OCI-LY1 (cell line): ENCODE measurements at regions not wholly inside any gene's neighbourhood (a gene's known extent, or its start where the extent isn't known, plus 50 kb on each side); places are given as distances from the start of the nearest gene placed in this dataset.

ENCODE experiments used
- EZH2 ChIP-seq: fragments of 200-600 bp; sonication (generic), shearing (Covaris generic); IDR thresholded peaks from 2 replicates; pipeline ENCODE4 v1.8.0; 2017; ENCODE audit warnings: borderline replicate concordance, mixed run types, mild to moderate bottlenecking, antibody characterized with exemption, low read length, moderate library complexity, mixed read lengths
- TF ChIP-seq, protein P1 (sequence below): fragments of 200-600 bp; sonication (generic), shearing (Covaris generic); IDR thresholded peaks from 2 replicates; pipeline ENCODE4 v1.5.1; 2017; ENCODE audit warnings: mild to moderate bottlenecking, antibody characterized with exemption, low read length, moderate library complexity, mixed read lengths

DNA sequence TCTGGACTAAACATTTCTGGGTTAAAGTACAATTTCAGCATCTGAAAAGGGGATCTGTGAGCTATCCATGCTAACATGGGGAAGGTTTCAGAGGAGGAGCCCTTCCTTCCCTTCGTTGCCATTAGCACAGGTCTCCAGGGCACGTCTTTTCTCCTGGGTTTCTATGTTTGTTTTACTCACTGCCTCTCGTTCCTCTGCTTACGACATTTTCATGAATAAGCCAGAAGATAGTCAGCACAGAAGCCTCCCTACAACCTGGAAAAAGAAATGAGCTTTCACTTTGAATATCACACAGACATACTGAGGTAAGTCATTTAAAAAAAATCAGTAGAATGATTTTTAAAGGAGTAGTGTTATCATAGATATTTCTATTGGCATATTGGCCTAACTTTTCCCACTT, 117.2 kb upstream of the KCNMB2 start:
- TF ChIP-seq, protein P1, sequence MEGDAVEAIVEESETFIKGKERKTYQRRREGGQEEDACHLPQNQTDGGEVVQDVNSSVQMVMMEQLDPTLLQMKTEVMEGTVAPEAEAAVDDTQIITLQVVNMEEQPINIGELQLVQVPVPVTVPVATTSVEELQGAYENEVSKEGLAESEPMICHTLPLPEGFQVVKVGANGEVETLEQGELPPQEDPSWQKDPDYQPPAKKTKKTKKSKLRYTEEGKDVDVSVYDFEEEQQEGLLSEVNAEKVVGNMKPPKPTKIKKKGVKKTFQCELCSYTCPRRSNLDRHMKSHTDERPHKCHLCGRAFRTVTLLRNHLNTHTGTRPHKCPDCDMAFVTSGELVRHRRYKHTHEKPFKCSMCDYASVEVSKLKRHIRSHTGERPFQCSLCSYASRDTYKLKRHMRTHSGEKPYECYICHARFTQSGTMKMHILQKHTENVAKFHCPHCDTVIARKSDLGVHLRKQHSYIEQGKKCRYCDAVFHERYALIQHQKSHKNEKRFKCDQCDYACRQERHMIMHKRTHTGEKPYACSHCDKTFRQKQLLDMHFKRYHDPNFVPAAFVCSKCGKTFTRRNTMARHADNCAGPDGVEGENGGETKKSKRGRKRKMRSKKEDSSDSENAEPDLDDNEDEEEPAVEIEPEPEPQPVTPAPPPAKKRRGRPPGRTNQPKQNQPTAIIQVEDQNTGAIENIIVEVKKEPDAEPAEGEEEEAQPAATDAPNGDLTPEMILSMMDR = no peak
- TF ChIP-seq EZH2 = no peak
